Stimulated activated CD4-positive, alpha-beta T cell treated with anti-CD3 and anti-CD28 coated beads, TNF-alpha, amount 100 ng/mL, for 1 hour (primary cell): ENCODE measurements at regions not wholly inside any gene's neighbourhood (a gene's known extent, or its start where the extent isn't known, plus 50 kb on each side); places are given as distances from the start of the nearest gene placed in this dataset.
"Not testable (repeated sequence)": the region's sequence is repeated elsewhere in the genome, so short reads cannot be mapped to it uniquely, and the experiment has no call there.

ENCODE experiments used
- DNase-seq, 3 donors: peaks; one replicate each; pipeline ENCODE4 v3.0.0-alpha.2; 2020; ENCODE audit warnings: low read depth in 3 of 3, low spot score in 1 of 3

- DNase-seq, result no peak
These were observed 73.8 kb upstream of the MRPS22 start for GRCh38 chr3:139269984-139270383.

DNA sequence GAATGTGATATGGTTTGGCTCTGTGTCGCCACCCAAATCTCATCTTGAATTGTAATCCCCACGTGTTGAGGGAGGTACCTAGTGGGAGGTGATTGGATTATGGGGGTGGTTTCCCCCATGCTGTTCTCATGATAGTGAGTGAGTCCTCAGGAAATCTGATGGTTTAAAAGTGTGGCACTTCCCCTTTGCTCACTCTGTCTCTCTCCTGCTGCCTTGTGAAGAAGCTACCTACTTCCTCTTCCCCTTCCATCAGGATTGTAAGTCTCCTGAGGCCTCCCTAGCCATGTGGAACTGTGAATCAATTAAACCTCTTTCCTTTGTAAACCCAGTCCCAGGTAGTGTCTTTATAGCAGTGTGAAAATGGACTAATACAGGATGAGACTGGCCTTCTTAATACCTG, 73.2 kb upstream of the MRPS22 start:
- DNase-seq, result not testable (repeated sequence)

- DNase-seq, result no peak
These were observed 63.7 kb upstream of the MRPS22 start for GRCh38 chr3:139280027-139280671.

DNA sequence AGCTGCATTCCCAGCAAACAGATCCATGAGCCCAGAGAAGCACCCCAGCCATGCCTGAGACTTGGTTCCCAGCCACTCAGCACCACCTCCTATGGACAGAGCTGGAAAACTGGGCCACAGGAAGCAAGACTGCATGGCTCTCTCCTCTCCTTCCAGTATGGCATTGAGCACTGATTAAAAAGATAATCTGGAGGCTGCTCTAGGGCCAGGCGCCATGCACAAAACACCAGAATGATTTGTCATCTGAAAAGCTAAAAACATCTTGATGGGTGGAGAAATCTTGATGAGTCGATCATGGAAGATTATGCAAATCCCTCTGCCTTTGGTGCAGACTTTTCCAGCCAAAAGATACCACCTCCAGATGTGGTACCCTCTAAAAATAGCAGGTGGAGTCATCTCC, 62.7 kb upstream of the MRPS22 start:
- no peak for DNase-seq

DNA sequence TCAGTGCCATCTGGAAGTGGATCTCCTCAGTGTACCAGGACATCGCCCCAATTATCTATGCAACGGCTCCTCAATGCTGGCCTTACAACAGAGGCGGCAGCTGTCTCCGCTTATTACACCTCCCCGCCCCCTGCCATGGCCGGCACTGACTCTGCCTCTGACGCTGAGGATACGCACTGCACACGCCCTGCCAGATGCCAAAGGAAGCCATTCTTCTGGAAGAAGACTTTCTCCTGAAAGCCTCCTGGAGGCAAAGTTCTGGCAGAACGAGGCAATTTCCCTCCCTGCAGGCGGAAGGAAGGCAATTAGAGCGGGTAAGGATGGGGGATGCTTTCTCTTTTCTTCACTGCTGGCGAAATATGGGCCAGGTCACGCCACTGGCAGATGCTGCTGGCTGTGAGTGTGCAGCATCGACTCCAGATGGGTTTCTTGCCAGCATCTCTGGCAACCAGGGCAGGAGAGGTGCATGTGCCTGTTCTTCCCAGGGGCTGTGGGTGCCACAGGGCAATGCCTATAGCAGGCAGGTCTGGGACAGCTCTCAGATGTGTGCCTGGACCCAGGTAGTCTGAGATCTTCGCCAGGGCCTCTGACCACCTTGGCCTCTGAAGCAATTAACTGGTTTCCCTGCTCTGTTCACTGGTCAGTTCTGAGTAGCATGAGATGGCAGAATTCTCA, 62.2 kb upstream of the MRPS22 start:
- DNase-seq, result no peak

DNA sequence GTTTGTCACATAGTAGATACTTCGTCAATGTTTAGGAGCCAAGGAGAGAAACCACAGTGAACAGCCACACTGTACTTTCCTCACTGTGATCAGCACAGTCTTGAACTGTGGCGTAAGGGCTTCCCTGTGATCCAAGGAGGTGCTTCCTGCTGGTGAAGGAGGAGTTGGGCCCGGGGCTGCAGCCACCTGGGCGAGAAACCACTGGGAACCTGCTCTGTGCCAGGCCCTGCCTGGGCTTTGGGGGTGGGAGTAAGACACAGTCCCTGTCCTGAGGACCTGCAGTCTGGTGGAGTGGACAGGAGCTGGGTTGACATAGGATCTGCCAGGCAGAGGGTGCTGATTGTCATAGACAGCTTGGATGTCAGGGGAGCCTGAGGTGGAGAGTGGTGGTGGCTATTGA, 60.5 kb upstream of the MRPS22 start:
- DNase-seq, result no peak

DNA sequence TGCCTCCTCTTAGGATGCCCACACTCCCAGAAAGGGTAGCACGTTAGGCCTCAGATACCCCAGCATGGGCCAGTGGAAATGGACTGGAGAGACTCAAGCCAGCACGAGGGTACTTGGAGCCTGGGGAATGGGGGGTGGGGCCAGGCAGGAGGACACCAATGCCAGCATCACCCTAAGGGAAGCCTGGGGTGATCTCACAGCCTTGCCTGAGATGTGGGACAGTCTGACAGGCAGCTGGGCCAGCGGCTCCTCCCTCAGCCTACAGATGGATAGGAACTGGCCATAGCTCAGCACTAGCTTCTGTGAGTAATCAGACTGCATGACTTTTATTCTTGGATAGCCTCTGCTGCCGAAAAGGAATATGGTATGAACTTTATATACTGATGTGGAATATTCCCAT, 59.6 kb upstream of the MRPS22 start:
- DNase-seq, result no peak

- no peak for DNase-seq
These were observed 58.1 kb upstream of the MRPS22 start for GRCh38 chr3:139285691-139286090.

GRCh38 chr3:139286241-139286640, 57.6 kb upstream of the MRPS22 start:
- no peak for DNase-seq

DNA sequence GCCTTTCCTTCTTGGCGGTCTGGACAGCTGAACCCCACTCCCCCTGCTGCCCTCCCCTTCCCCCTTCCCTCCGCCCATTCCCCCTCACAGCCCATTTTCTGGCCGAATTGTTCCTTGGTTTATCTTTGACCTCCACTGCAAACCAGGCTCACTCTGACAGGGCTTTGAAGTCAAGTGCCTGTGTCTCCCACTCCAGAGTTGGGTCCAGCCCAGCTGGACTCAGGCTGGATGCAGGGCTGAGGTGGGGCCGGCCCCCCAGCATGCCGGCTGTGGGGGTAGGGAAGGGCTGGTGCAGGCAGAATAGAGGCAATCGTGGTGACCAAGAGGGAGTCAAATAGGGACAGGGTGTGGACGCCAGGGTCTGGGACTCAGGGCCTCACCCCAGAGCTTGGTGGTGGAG, 57.0 kb upstream of the MRPS22 start:
- DNase-seq, result no peak

DNA sequence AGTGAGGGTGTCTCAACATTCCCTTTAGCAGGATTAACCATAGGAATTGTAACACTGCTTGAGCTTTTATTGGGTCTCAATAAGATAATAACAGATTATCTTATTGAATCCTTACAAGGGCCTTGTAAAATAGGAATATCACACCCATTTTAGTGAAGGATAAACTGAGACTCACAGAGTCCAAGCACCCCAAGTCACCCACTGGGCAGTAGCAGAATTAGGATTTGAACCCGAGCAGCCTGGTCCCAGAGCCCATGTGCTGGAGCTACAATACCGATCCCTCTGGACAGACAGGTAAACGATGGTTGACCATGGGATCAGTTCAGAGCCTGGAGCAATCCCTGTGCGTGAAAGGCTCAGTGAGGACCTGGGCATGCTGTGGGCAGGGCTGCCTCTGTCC, 56.3 kb upstream of the MRPS22 start:
- DNase-seq, result no peak

GRCh38 chr3:139288266-139288821, 55.5 kb upstream of the MRPS22 start:
- DNase-seq, result no peak

DNA sequence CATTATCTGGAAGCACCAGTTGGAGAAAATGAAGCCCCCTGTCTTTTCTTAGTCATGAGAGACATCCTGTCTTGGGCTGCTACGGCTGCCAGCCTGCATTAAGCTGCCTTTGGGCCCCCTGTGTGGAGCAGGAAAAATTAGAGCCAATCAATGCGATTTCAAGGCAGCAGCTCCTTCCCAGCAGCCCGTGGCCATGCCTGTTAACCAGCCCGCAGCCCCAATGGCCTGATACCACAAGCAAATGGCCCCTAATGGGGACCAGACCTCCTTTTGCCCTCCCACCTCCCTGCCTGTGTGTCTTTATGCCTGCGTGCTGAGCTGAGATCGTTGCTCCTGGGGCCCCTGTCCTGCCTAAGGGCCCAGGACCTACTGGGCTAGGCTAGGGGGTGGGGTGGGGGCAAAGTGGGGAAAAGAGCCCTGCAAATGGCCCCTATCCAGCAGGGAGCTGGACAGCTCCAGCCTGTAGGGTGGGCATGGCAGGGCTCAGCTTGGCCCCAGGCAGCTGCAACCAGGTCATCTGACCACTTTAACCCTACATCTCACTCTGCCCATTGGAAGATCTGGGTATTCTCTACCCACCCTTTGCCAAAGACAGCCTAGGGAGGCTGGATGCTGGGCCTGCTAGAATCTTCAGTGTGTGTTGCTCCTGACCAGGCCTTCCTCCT, 53.8 kb upstream of the MRPS22 start:
- no peak for DNase-seq

- DNase-seq, result no peak
These were observed 52.4 kb upstream of the MRPS22 start for GRCh38 chr3:139291276-139292051.

DNA sequence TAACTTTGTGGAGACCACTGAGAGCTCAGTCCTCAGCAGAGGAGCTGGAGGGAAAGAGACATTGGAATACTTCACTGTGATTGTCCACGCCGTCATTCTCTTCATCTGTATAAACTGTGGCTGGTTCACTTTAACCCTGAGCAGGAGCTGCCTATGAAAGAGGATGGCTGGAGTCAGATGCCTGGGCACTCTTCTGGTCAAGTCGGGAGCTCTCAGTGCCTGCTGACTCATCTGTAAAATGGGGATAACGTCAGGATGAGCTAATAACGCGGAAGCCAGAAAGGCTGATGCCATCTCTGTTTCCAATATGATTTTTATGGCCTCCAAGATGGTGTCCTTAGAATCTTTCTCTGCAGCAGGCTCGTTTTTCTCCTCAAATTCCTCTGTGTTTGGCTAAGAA, 51.6 kb upstream of the MRPS22 start:
- no peak for DNase-seq

GRCh38 chr3:139292711-139293664, 50.8 kb upstream of the MRPS22 start:
- no peak for DNase-seq

- no peak for DNase-seq
These were observed 50.2 kb upstream of the MRPS22 start for GRCh38 chr3:139293665-139294023.
